SJSA1 (cell line): ENCODE measurements at regions not wholly inside any gene's neighbourhood (a gene's known extent, or its start where the extent isn't known, plus 50 kb on each side); places are given as distances from the start of the nearest gene placed in this dataset.

Experiments
- DNase-seq, 2 experiments: peaks; one replicate each; pipeline ENCODE4 v3.0.0-alpha.2; 2015 to 2020; ENCODE audit warnings: low spot score in 2 of 2, low read depth in 1 of 2
- H3K27ac ChIP-seq: fragments of 250-450 bp; sonication (Bioruptor Pico); 2 replicates; pipeline ENCODE4 v1.5.1; 2020; ENCODE audit warnings: mild to moderate bottlenecking, moderate library complexity
- H3K27me3 ChIP-seq: fragments of 250-450 bp; sonication (Bioruptor Pico); replicated peaks from 2 replicates; pipeline ENCODE4 v1.5.1; 2020; ENCODE audit warnings: mild to moderate bottlenecking, moderate library complexity
- H3K36me3 ChIP-seq: fragments of 250-450 bp; sonication (Bioruptor Pico); 2 replicates; pipeline ENCODE4 v1.5.1; 2020; ENCODE audit warnings: mild to moderate bottlenecking
- H3K4me1 ChIP-seq: fragments of 250-450 bp; sonication (Bioruptor Pico); replicated peaks from 2 replicates; pipeline ENCODE4 v1.6.1; 2021; ENCODE audit warnings: mild to moderate bottlenecking
- H3K4me3 ChIP-seq: fragments of 250-450 bp; sonication (Bioruptor Pico); 2 replicates; pipeline ENCODE4 v1.5.1; 2020; ENCODE audit warnings: mild to moderate bottlenecking
- H3K9me3 ChIP-seq: fragments of 250-450 bp; sonication (Bioruptor Pico); replicated peaks from 2 replicates; pipeline ENCODE4 v1.5.1; 2020; ENCODE audit warnings: mild to moderate bottlenecking

GRCh38 chr3:105923140-105923539 lies 54.3 kb upstream of the CBLB start:
- Histone ChIP-seq H3K4me3 (no peak overlapping the region), H3K4me1 (no peaks in the 10 kb centered on the region), H3K9me3 (no peaks in the 10 kb centered on the region), H3K27ac (no peak overlapping the region), H3K27me3 (no peaks in the 10 kb centered on the region), H3K36me3 (no peaks in the 10 kb centered on the region)
- no peak for DNase-seq

GRCh38 chr3:105927741-105928140 lies 58.9 kb upstream of the CBLB start:
- Histone ChIP-seq H3K27me3 (no peaks in the 10 kb centered on the region), H3K4me3 (no peak overlapping the region), H3K27ac (no peak overlapping the region), H3K9me3 (no peaks in the 10 kb centered on the region), H3K36me3 (no peaks in the 10 kb centered on the region), H3K4me1 (no peaks in the 10 kb centered on the region)
- DNase-seq, result no peak

GRCh38 chr3:105930733-105931132 lies 61.9 kb upstream of the CBLB start:
- Histone ChIP-seq H3K9me3 (no peaks in the 10 kb centered on the region), H3K4me1 (no peaks in the 10 kb centered on the region), H3K27me3 (no peaks in the 10 kb centered on the region), H3K36me3 (no peaks in the 10 kb centered on the region), H3K27ac (no peak overlapping the region), H3K4me3 (no peak overlapping the region)
- no peak for DNase-seq

- no peak for DNase-seq
Measured at GRCh38 chr3:105931500-105931899, 62.7 kb upstream of the CBLB start.

GRCh38 chr3:105933871-105934270 lies 65.1 kb upstream of the CBLB start:
- no peak for DNase-seq
- H3K9me3 ChIP-seq, result no peaks in the 10 kb centered on the region
- no peak overlapping the region for H3K27ac ChIP-seq

More at GRCh38 chr3:105931500-105931899, 62.7 kb upstream of the CBLB start:
- Histone ChIP-seq H3K4me1 (no peaks in the 10 kb centered on the region), H3K4me3 (no peak overlapping the region), H3K9me3 (no peaks in the 10 kb centered on the region), H3K27ac (no peak overlapping the region), H3K36me3 (no peaks in the 10 kb centered on the region), H3K27me3 (no peaks in the 10 kb centered on the region)

GRCh38 chr3:105938101-105938500 lies 69.3 kb upstream of the CBLB start:
- no peak overlapping the region for H3K27ac ChIP-seq

More at GRCh38 chr3:105933871-105934270, 65.1 kb upstream of the CBLB start:
- H3K4me1 ChIP-seq, result no peaks in the 10 kb centered on the region
- H3K36me3 ChIP-seq, result no peaks in the 10 kb centered on the region
- H3K4me3 ChIP-seq, result no peak overlapping the region
- H3K27me3 ChIP-seq, result no peaks in the 10 kb centered on the region

GRCh38 chr3:105938806-105939205 lies 70.0 kb upstream of the CBLB start:
- H3K4me3 ChIP-seq, result no peak overlapping the region
- H3K27me3 ChIP-seq, result no peaks in the 10 kb centered on the region
- H3K4me1 ChIP-seq, result no peaks in the 10 kb centered on the region
- no peak for DNase-seq
- H3K36me3 ChIP-seq, result no peaks in the 10 kb centered on the region
- no peak overlapping the region for H3K27ac ChIP-seq
- no peaks in the 10 kb centered on the region for H3K9me3 ChIP-seq

More at GRCh38 chr3:105938101-105938500, 69.3 kb upstream of the CBLB start:
- Histone ChIP-seq H3K27me3 (no peaks in the 10 kb centered on the region), H3K9me3 (no peaks in the 10 kb centered on the region), H3K4me1 (no peaks in the 10 kb centered on the region), H3K36me3 (no peaks in the 10 kb centered on the region), H3K4me3 (no peak overlapping the region)
- DNase-seq, result no peak

- peak overlapping the region; percentile 60 for H3K27ac ChIP-seq
- no peak for DNase-seq
- no peak overlapping the region for H3K4me3 ChIP-seq
Measured at GRCh38 chr3:105944276-105944675, 75.5 kb upstream of the CBLB start.

GRCh38 chr3:105944721-105945120 lies 75.9 kb upstream of the CBLB start:
- H3K36me3 ChIP-seq, result no peaks in the 10 kb centered on the region
- H3K9me3 ChIP-seq, result no peaks in the 10 kb centered on the region
- DNase-seq, result peak; percentile 7 to 40
- peaks cover 5% of the 10 kb centered on the region for H3K4me1 ChIP-seq
- H3K27me3 ChIP-seq, result no peaks in the 10 kb centered on the region
- H3K27ac ChIP-seq, result peak overlapping the region; percentile 60
- no peak overlapping the region for H3K4me3 ChIP-seq

More at GRCh38 chr3:105944276-105944675, 75.5 kb upstream of the CBLB start:
- Histone ChIP-seq H3K9me3 (no peaks in the 10 kb centered on the region), H3K4me1 (peaks cover 5% of the 10 kb centered on the region), H3K27me3 (no peaks in the 10 kb centered on the region), H3K36me3 (no peaks in the 10 kb centered on the region)

GRCh38 chr3:105948101-105948500 lies 79.3 kb upstream of the CBLB start:
- no peak overlapping the region for H3K27ac ChIP-seq
- no peaks in the 10 kb centered on the region for H3K9me3 ChIP-seq
- H3K4me1 ChIP-seq, result peaks cover 5% of the 10 kb centered on the region
- H3K4me3 ChIP-seq, result no peak overlapping the region
- H3K36me3 ChIP-seq, result no peaks in the 10 kb centered on the region
- H3K27me3 ChIP-seq, result no peaks in the 10 kb centered on the region
- DNase-seq, result no peak

GRCh38 chr3:105950881-105951600 lies 82.2 kb upstream of the CBLB start:
- no peaks in the 10 kb centered on the region for H3K36me3 ChIP-seq
- no peak for DNase-seq
- no peaks in the 10 kb centered on the region for H3K27me3 ChIP-seq
- H3K4me3 ChIP-seq, result no peak overlapping the region
- no peaks in the 10 kb centered on the region for H3K4me1 ChIP-seq
- no peak overlapping the region for H3K27ac ChIP-seq
- H3K9me3 ChIP-seq, result no peaks in the 10 kb centered on the region

GRCh38 chr3:105953831-105954230 lies 85.0 kb upstream of the CBLB start:
- 0 out of 2 replicates have a peak, but pooled peaks cover 6% of the 10 kb centered on the region for H3K4me1 ChIP-seq
- no peaks in the 10 kb centered on the region for H3K27me3 ChIP-seq
- H3K36me3 ChIP-seq, result no peaks in the 10 kb centered on the region
- H3K27ac ChIP-seq, result no peak overlapping the region
- no peak for DNase-seq
- H3K4me3 ChIP-seq, result no peak overlapping the region
- no peaks in the 10 kb centered on the region for H3K9me3 ChIP-seq

- Histone ChIP-seq H3K27me3 (no peaks in the 10 kb centered on the region), H3K27ac (no peak overlapping the region), H3K4me1 (0 out of 2 replicates have a peak, but pooled peaks cover 6% of the 10 kb centered on the region), H3K9me3 (no peaks in the 10 kb centered on the region), H3K36me3 (no peaks in the 10 kb centered on the region), H3K4me3 (no peak overlapping the region)
- no peak for DNase-seq
Measured at GRCh38 chr3:105956306-105956705, 87.5 kb upstream of the CBLB start.

GRCh38 chr3:105957722-105958121 lies 88.9 kb upstream of the CBLB start:
- Histone ChIP-seq H3K27ac (no peak overlapping the region), H3K4me1 (0 out of 2 replicates have a peak, but pooled peaks cover 9% of the 10 kb centered on the region), H3K36me3 (no peaks in the 10 kb centered on the region), H3K4me3 (no peak overlapping the region), H3K27me3 (no peaks in the 10 kb centered on the region), H3K9me3 (no peaks in the 10 kb centered on the region)
- no peak for DNase-seq
